Cardiac fibroblast (primary cell): ENCODE measurements at regions not wholly inside any gene's neighbourhood (a gene's known extent, or its start where the extent isn't known, plus 50 kb on each side); places are given as distances from the start of the nearest gene placed in this dataset.

Experiments
- DNase-seq, 2 donors: peaks; one replicate each; pipeline versions ENCODE4 v3.0.0 to v3.0.0-alpha.2; 2010; ENCODE audit warnings: low read depth in 2 of 2
- H3K4me3 ChIP-seq, 2 donors: replicated peaks in 1 of 2; 1 replicate in 1 of 2; 2 replicates in 1 of 2; pipeline ENCODE4 v1.5.1; 2011; ENCODE audit warnings: low read depth in 2 of 2, low read length in 2 of 2, mild to moderate bottlenecking in 2 of 2, moderate library complexity in 1 of 2
- TF ChIP-seq, protein P1 (sequence below): IDR thresholded peaks from one replicate; pipeline ENCODE4 v1.5.1; 2011; ENCODE audit warnings: low read depth, mild to moderate bottlenecking, low read length, inconsistent platforms

DNA sequence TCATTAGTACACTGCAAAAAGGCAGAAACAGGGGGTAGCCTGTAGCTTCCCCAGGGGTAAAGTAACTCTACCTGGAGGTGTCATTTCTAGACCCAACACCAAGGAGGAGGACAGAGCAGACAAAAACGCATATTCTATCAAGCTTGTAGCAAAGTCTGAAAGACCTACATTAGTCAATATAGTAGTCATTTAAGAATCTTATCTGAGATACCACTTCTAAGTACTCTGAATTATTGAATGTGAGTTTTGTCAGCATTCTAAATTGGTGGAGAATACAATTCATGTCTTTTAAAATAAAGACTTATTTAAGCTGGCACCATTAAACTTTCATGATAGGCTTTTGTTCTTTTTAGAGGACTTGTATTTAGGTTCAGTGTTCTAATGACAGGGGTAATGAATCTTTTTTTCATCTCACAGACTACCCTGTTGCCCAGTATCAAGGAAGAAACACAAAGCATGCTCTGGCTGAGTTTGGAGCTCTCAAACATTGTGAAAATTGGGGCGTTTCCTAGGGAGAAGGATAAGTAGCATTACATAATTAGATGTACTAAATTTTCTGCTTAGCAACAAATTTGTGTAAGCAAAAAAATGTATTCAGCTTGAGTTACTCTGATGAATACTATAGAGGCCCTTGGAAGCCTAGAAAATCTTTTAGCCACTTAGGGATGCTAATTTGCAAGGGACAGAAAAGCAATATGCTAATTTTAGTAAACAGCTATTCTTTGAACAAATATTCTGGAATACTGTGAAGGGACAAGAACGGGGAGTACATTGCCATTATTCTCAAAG, 255.4 kb upstream of the HSF2 start:
- DNase-seq: no peak
- H3K4me3 ChIP-seq: no peak overlapping the region
- TF ChIP-seq, protein P1, sequence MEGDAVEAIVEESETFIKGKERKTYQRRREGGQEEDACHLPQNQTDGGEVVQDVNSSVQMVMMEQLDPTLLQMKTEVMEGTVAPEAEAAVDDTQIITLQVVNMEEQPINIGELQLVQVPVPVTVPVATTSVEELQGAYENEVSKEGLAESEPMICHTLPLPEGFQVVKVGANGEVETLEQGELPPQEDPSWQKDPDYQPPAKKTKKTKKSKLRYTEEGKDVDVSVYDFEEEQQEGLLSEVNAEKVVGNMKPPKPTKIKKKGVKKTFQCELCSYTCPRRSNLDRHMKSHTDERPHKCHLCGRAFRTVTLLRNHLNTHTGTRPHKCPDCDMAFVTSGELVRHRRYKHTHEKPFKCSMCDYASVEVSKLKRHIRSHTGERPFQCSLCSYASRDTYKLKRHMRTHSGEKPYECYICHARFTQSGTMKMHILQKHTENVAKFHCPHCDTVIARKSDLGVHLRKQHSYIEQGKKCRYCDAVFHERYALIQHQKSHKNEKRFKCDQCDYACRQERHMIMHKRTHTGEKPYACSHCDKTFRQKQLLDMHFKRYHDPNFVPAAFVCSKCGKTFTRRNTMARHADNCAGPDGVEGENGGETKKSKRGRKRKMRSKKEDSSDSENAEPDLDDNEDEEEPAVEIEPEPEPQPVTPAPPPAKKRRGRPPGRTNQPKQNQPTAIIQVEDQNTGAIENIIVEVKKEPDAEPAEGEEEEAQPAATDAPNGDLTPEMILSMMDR: no peak

DNA sequence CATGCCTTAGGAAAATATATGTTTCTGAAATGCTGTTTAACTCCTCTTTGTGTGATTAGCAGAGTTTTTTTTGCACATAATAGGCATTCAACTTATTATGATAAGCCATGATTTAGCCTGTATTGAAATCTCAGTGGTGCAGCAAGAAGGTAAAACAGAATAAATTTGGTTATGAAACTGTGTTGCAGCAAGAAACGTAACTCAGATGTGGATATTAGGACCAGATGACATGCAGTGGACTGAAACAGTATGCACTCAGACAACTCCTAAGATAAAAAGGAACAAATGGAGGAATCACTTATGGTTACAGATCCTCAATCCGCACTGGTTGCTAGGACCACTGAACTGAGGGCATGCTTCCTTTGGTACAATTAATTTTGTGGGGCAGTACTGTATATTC, 254.2 kb upstream of the HSF2 start:
- TF ChIP-seq, protein P1: no peak
- H3K4me3 ChIP-seq: no peak overlapping the region
- DNase-seq: no peak

DNA sequence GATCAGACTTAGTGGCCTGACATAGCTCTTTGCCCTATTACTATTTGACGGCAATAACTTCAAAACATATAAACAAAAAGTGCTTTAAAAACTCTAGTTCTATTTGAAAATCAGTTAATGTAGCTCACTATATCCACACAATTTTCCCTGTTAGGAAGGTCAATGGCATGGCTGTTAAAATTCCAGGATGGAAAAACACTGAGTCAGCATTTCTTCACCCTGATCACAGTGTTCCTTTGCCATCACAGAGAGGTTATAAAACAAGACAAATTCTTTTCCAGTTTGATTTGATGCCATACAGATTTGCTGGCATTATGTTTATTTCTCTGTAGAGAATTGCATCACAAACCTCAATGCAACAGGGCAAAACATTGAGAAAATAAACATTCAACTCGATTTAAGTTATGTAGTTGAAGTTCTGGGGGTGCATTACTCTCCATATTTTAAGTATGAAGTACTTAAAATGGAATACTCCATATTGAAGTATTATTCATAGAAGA, 253.7 kb upstream of the HSF2 start:
- TF ChIP-seq, protein P1: no peak
- DNase-seq: no peak
- H3K4me3 ChIP-seq: no peak overlapping the region

DNA sequence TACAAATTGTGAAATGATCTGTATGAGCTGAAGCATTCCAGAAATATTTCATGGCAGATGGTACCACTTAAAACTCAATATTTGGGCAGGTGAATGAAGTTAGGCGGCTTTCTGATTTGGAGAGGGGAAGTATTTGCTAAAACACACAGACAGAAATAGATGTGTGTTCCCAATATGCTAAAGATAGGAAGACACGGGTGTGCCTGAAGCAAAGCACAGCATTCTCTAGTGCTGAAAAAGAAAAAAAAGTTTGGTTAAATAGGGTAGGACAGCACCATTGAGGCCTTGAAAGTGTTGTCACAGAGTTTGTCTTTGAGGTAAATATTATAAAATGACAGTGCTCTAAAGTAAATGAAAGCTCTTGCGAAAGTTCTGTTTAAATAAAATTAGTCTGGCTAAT, 252.2 kb upstream of the HSF2 start:
- no peak for DNase-seq
- H3K4me3 ChIP-seq: no peak overlapping the region
- TF ChIP-seq, protein P1: no peak

DNA sequence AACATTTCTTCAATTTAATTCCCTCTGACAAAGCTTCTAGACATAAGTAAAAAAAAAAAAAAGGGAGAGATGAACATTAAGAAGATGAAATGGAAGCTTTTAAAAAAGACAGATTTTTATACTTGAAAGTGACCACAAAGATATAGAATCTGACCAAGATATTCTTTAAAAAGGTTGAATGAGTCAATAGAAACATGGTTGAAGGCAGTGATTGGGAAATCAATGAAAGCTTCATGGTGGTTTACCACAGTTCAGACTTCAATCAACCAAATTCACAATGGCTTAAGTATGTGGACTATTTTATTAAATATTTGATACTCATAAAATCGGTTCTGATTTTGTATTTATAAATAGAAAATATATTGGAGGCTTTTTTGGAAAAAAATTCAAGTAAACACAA, 248.4 kb upstream of the HSF2 start:
- TF ChIP-seq, protein P1: no peak
- no peak for DNase-seq
- H3K4me3 ChIP-seq: no peak overlapping the region

DNA sequence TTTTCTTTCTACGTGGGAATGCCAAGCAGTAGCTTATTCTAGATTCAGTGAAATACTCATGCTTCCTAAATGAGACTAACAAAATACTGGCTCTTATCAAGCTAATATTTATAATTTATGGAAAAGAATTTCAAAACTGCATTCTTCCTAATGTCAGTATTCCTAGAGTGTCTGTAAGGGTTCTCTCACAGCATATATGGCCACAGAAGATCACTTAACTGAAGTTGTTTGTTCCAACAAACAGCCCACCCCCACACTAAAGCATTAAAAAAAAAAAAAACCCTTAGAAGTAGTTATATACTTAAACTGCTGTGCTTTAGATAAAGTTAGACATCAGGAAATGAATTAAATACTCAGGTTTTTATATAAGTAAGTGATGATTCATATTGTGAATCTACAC, 247.7 kb upstream of the HSF2 start:
- TF ChIP-seq, protein P1: no peak
- H3K4me3 ChIP-seq: no peak overlapping the region
- DNase-seq: no peak
